GM21390 (cell line): ENCODE measurements at regions not wholly inside any gene's neighbourhood (a gene's known extent, or its start where the extent isn't known, plus 50 kb on each side); places are given as distances from the start of the nearest gene placed in this dataset.

Source experiments
- ATAC-seq: cut with Tn5 transposase; IDR thresholded peaks from one replicate; pipeline ENCODE4 v1.9.1; 2021; ENCODE audit not compliant: unreplicated experiment

GRCh38 chr13:76225815-76226489, 589.8 kb downstream of the LMO7 start:
- no peak for ATAC-seq

- no peak for ATAC-seq
Measured at GRCh38 chr13:76223999-76224398, 587.9 kb downstream of the LMO7 start.

GRCh38 chr13:76223565-76223964, 587.4 kb downstream of the LMO7 start:
- no peak for ATAC-seq

- no peak for ATAC-seq
Measured at GRCh38 chr13:76222511-76222910, 586.4 kb downstream of the LMO7 start.

- ATAC-seq = no peak
Measured at GRCh38 chr13:76216729-76217128, 580.6 kb downstream of the LMO7 start.

GRCh38 chr13:76214001-76214400, 577.9 kb downstream of the LMO7 start:
- ATAC-seq = peak; percentile 18

- ATAC-seq = peak; percentile 57
Measured at GRCh38 chr13:76213423-76213904, 577.3 kb downstream of the LMO7 start.

GRCh38 chr13:76210262-76210661, 574.1 kb downstream of the LMO7 start:
- no peak for ATAC-seq

- no peak for ATAC-seq
Measured at GRCh38 chr13:76198568-76199163, 562.5 kb downstream of the LMO7 start.

- no peak for ATAC-seq
Measured at GRCh38 chr13:76189882-76190519, 553.9 kb downstream of the LMO7 start.

GRCh38 chr13:76175961-76176725, 540.0 kb downstream of the LMO7 start:
- no peak for ATAC-seq

GRCh38 chr13:76168661-76169060, 532.5 kb downstream of the LMO7 start:
- ATAC-seq = no peak

- ATAC-seq = no peak
Measured at GRCh38 chr13:76164290-76164689, 528.2 kb downstream of the LMO7 start.

- ATAC-seq = no peak
Measured at GRCh38 chr13:76163761-76164160, 527.6 kb downstream of the LMO7 start.

- ATAC-seq = no peak
Measured at GRCh38 chr13:76160961-76161925, 525.1 kb downstream of the LMO7 start.

GRCh38 chr13:76160506-76160905, 524.4 kb downstream of the LMO7 start:
- ATAC-seq = no peak

- no peak for ATAC-seq
Measured at GRCh38 chr13:76157926-76158325, 521.8 kb downstream of the LMO7 start.

- no peak for ATAC-seq
Measured at GRCh38 chr13:76153239-76153638, 517.1 kb downstream of the LMO7 start.

- ATAC-seq = no peak
Measured at GRCh38 chr13:76148926-76149325, 512.8 kb downstream of the LMO7 start.

GRCh38 chr13:76148374-76148773, 512.2 kb downstream of the LMO7 start:
- no peak for ATAC-seq
